Fibroblast of the aortic adventitia (primary cell): ENCODE measurements at regions not wholly inside any gene's neighbourhood (a gene's known extent, or its start where the extent isn't known, plus 50 kb on each side); places are given as distances from the start of the nearest gene placed in this dataset.

Source experiments
- DNase-seq: peaks from one replicate; pipeline ENCODE4 v3.0.0-alpha.2; 2010; ENCODE audit warnings: low read depth
- H3K4me3 ChIP-seq: 2 replicates; pipeline ENCODE4 v1.5.1; 2011; ENCODE audit warnings: low read depth, mild to moderate bottlenecking, control low read depth, low read length, moderate library complexity
- TF ChIP-seq, protein P1 (sequence below): IDR thresholded peaks from 2 replicates; pipeline ENCODE4 v1.5.1; 2011; ENCODE audit warnings: mild to moderate bottlenecking, low read length, control low read depth, inconsistent platforms; ENCODE audit not compliant: insufficient read depth

- no peak overlapping the region for H3K4me3 ChIP-seq
- no peak for DNase-seq
- TF ChIP-seq, protein P1, sequence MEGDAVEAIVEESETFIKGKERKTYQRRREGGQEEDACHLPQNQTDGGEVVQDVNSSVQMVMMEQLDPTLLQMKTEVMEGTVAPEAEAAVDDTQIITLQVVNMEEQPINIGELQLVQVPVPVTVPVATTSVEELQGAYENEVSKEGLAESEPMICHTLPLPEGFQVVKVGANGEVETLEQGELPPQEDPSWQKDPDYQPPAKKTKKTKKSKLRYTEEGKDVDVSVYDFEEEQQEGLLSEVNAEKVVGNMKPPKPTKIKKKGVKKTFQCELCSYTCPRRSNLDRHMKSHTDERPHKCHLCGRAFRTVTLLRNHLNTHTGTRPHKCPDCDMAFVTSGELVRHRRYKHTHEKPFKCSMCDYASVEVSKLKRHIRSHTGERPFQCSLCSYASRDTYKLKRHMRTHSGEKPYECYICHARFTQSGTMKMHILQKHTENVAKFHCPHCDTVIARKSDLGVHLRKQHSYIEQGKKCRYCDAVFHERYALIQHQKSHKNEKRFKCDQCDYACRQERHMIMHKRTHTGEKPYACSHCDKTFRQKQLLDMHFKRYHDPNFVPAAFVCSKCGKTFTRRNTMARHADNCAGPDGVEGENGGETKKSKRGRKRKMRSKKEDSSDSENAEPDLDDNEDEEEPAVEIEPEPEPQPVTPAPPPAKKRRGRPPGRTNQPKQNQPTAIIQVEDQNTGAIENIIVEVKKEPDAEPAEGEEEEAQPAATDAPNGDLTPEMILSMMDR, result no peak
These were observed 1007.8 kb downstream of the PLA2G4A start for GRCh38 chr1:187836557-187836956.

DNA sequence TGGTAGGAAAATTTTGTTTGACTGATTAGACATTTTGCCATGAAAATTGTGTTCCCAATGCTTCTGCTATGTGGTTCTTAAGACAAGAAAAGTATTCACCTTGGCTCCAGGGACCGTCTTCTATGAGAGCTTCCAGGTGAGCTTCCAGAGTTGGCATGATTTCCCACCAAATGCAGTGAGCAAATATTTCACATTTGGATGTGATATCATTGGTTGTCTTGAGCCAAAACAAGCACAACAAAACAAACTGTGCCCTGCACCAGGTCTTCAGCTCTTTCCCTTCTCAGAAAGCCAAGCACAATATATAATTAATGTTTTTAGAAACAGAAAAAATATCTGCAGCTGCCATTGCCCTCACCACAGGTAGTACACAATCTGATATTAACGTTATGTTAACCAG, 1009.0 kb downstream of the PLA2G4A start:
- no peak for DNase-seq
- TF ChIP-seq, protein P1, result no peak

GRCh38 chr1:187838335-187839293, 1009.9 kb downstream of the PLA2G4A start:
- H3K4me3 ChIP-seq, result no peak overlapping the region
- TF ChIP-seq, protein P1, result no peak
- DNase-seq, result no peak

More for the DNA sequence above, 1009.0 kb downstream of the PLA2G4A start:
- no peak overlapping the region for H3K4me3 ChIP-seq

DNA sequence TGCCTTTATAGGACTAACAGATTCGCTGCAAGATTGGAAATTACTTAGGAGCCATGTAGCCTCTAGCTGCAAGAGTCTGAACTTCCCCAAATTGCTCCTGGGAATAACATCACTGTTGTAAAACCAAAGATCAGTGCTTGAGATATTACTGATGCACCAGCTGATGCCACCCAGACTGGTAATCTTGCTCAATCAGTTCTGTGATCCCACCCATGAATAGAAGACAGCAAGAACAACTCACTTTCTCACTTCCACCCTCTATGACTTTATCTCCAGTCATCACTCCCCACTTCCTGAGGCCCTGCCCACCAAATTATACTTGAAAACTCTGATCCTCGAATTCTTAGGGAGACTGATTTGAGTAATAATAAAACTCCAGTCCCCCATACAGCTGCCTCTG, 1011.1 kb downstream of the PLA2G4A start:
- no peak overlapping the region for H3K4me3 ChIP-seq
- no peak for DNase-seq
- TF ChIP-seq, protein P1, result no peak

DNA sequence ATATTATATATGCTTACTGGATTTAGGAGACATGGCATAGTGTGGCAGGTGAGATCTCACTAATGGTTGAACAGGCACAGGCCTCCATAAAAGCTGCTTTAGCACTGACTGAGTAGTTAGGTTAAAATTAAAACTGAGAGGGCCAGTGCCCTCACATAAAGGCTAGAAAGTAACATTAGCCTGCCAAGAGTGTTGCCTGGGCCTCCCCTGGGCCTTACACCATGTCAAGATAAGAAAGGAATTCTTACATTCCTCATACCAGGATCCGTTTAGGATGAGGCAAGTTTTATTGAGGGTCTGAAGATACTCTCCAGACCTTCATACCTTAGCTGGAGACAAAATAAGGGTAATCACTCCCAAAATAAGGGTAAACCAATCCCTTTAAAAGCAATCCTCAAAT, 1011.8 kb downstream of the PLA2G4A start:
- no peak overlapping the region for H3K4me3 ChIP-seq
- peak; percentile 7 for DNase-seq
- TF ChIP-seq, protein P1, result no peak

DNA sequence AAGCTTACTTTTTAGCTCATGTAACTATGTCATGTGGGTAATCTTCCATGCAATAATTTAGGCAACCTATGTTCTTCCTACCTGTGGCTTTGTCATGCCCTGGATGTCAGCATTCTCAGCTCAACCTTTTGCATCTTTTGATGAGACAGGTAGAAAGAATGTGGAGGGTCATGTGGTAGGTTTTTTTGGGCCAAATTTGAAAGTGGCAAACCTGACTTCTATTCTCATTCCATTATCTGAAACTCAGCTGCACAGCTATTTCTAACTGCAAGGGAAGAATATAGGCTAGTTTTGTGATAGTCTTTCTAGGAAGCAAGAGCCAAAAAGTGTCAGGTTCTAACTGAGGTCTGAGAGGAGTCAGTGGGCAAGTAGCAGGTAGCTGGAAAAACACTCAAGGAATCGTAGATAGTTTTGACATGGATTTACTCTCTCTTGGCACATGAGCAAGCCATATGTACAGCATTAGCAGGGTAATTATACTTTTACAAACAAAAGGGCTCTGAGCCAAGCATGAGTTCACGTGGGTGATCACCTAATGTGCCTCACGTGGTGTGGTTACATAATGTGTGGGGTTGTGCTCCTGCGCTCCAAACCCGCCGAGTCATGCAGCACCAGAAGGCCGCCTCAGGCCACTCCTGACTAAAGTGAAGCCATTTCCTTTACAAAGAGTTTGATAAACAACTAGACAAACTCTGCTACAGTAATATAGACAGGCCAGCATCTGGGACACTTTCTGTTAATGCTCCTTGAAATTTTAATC, 1013.8 kb downstream of the PLA2G4A start:
- no peak overlapping the region for H3K4me3 ChIP-seq
- TF ChIP-seq, protein P1, result no peak
- DNase-seq, result peak; percentile 4
